ENCODE measurements at regions not wholly inside any gene's neighbourhood (a gene's known extent, or its start where the extent isn't known, plus 50 kb on each side); places are given as distances from the start of the nearest gene placed in this dataset.

DNA sequence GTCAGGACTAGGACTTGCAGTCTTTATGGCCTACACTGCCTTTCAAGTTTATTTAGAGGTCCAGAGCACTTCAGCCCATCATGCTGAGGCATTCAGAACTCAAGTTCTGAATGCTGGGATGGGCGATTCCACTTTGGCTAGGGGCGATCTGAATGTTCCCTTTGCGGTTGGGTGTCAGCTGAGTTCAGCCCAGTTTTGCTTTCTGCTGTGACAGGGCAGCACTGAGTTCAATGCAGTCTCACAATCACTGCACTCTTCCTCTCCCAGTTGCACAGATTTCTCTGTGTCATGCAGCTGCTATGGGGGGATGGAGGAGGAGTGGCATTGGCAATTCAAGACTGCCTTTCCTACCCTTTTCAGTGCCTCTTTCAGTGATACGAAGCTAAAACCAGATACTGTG, 1232.0 kb upstream of the FAM98A start:
- Histone ChIP-seq H3K36me3 (ENCODE audit: low read depth, low read length) (no peaks in the 10 kb centered on the region), H3K4me3 (ENCODE audit: low read length) (no peak overlapping the region), H3K9ac (ENCODE audit: low read length) (no peak overlapping the region), H3K4me1 (ENCODE audit: insufficient read depth, low read length) (no peaks in the 10 kb centered on the region), H3K79me2 (ENCODE audit: low read length) (no peaks in the 10 kb centered on the region), H2AFZ (ENCODE audit: low read length) (no peak overlapping the region), H3F3A (ENCODE audit: low read length, unreplicated experiment) (no peaks in the 10 kb centered on the region), H3K4me2 (ENCODE audit: low read length) (no peak overlapping the region), H3K9me2 (replicated peaks; ENCODE audit: low read length) (no peaks in the 10 kb centered on the region), H3K27ac (ENCODE audit: low read length) (no peak overlapping the region), H4K20me1 (ENCODE audit: low read length) (no peaks in the 10 kb centered on the region), H3K9me3 (ENCODE audit: low read length) (peaks cover 17% of the 10 kb centered on the region), H3K27me3 (ENCODE audit: low read length) (no peaks in the 10 kb centered on the region)
- ChIA-PET POLR2A (ENCODE audit: unreplicated experiment) (no interaction called here), CTCF (no interaction called here)
- DNase-seq (no peak), ATAC-seq (no peak)
- TF ChIP-seq CTCF (conservative IDR thresholded peaks at IDR 0.05; ENCODE audit: low read depth, low read length) (no peak), EZH2 (IDR thresholded peaks at IDR 0.05; ENCODE audit: low read length, unreplicated experiment) (no peak), EZH2phosphoT487 (IDR thresholded peaks at IDR 0.05; ENCODE audit: borderline replicate concordance, low read length) (no peak)
- intact Hi-C loops (cut with micrococcal nuclease), result no loop called here
- BruUV-seq (replicated peaks), result no TSS peak

DNA sequence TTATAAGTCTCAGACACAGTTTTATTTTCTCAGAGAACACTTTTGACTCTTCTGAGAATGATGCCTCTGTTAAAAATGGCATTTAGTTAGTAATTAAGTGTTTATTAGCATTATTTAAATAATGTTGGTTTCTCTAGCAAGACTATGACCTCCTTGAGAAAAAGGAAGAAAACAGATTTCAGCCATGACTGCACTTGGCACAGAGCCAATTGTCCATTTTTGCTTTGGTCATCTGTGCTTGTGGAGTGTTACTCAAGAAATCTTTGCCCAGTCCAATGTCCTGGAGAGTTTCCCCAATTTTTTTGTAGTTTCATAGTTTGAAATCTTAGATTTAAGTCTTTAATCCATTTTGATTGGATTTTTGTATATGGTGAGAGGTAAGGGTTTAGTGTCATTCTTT, 1229.4 kb upstream of the FAM98A start:
- Histone ChIP-seq H3K4me2 (ENCODE audit: low read length) (no peak overlapping the region), H3K9ac (ENCODE audit: low read length) (no peak overlapping the region), H3K27ac (ENCODE audit: low read length) (no peak overlapping the region), H3K27me3 (ENCODE audit: low read length) (no peaks in the 10 kb centered on the region), H3K4me1 (ENCODE audit: insufficient read depth, low read length) (no peaks in the 10 kb centered on the region), H3K79me2 (ENCODE audit: low read length) (no peaks in the 10 kb centered on the region), H3K4me3 (ENCODE audit: low read length) (no peak overlapping the region), H3K9me3 (ENCODE audit: low read length) (peaks cover 12% of the 10 kb centered on the region; the same call in 1 of the 2 replicates), H3K9me2 (replicated peaks; ENCODE audit: low read length) (no peaks in the 10 kb centered on the region), H3F3A (ENCODE audit: low read length, unreplicated experiment) (no peaks in the 10 kb centered on the region), H4K20me1 (ENCODE audit: low read length) (no peaks in the 10 kb centered on the region), H3K36me3 (ENCODE audit: low read depth, low read length) (no peaks in the 10 kb centered on the region), H2AFZ (ENCODE audit: low read length) (no peak overlapping the region)
- no peak for TF ChIP-seq EZH2phosphoT487 (IDR thresholded peaks at IDR 0.05; ENCODE audit: borderline replicate concordance, low read length)
- no peak for TF ChIP-seq EZH2 (IDR thresholded peaks at IDR 0.05; ENCODE audit: low read length, unreplicated experiment)
- TF ChIP-seq CTCF (conservative IDR thresholded peaks at IDR 0.05; ENCODE audit: low read depth, low read length), result no peak
- no TSS peak for BruUV-seq (replicated peaks)
- CTCF ChIA-PET, result no interaction called here
- POLR2A ChIA-PET (ENCODE audit: unreplicated experiment), result no interaction called here
- DNase-seq (no peak), ATAC-seq (no peak)
- intact Hi-C loops (cut with micrococcal nuclease), result no loop called here

- BruUV-seq (replicated peaks), result no TSS peak
- Histone ChIP-seq H3K27ac (ENCODE audit: low read length) (no peak overlapping the region), H3F3A (ENCODE audit: low read length, unreplicated experiment) (no peaks in the 10 kb centered on the region), H3K4me2 (ENCODE audit: low read length) (no peak overlapping the region), H4K20me1 (ENCODE audit: low read length) (no peaks in the 10 kb centered on the region), H3K9me2 (replicated peaks; ENCODE audit: low read length) (no peaks in the 10 kb centered on the region), H3K79me2 (ENCODE audit: low read length) (no peaks in the 10 kb centered on the region), H3K4me3 (ENCODE audit: low read length) (no peak overlapping the region), H2AFZ (ENCODE audit: low read length) (no peak overlapping the region), H3K9me3 (ENCODE audit: low read length) (peaks cover 5% of the 10 kb centered on the region; the same call in 1 of the 2 replicates), H3K4me1 (ENCODE audit: insufficient read depth, low read length) (no peaks in the 10 kb centered on the region), H3K36me3 (ENCODE audit: low read depth, low read length) (no peaks in the 10 kb centered on the region), H3K27me3 (ENCODE audit: low read length) (no peaks in the 10 kb centered on the region), H3K9ac (ENCODE audit: low read length) (no peak overlapping the region)
- ChIA-PET CTCF (no interaction called here), POLR2A (ENCODE audit: unreplicated experiment) (no interaction called here)
- DNase-seq (no peak), ATAC-seq (no peak)
- TF ChIP-seq EZH2phosphoT487 (IDR thresholded peaks at IDR 0.05; ENCODE audit: borderline replicate concordance, low read length) (no peak), CTCF (conservative IDR thresholded peaks at IDR 0.05; ENCODE audit: low read depth, low read length) (no peak), EZH2 (IDR thresholded peaks at IDR 0.05; ENCODE audit: low read length, unreplicated experiment) (no peak)
- intact Hi-C loops (cut with micrococcal nuclease), result no loop called here
Observed at GRCh38 chr2:34827398-34827797, 1228.3 kb upstream of the FAM98A start.
